ENCODE measurements at regions not wholly inside any gene's neighbourhood (a gene's known extent, or its start where the extent isn't known, plus 50 kb on each side); places are given as distances from the start of the nearest gene placed in this dataset.

- TF ChIP-seq POLR2A (IDR thresholded peaks at IDR 0.05) = no peak
- no peaks in the 10 kb centered on the region for H3K4me1 ChIP-seq
- intact Hi-C loops (cut with DNase I) = loop anchor here (10.0 kb wide), 2 partner anchors 243 to 273 kb away; no protein-coding TSS in a partner anchor
- no peak for DNase-seq
- WGBS (ENCODE audit: insufficient coverage, low coverage, low lambda C conversion rate, missing lambda C conversion rate) = 79% methylated on average over 5 of the region's 9 CpGs
- no peaks in the 10 kb centered on the region for H3K36me3 ChIP-seq
- H3K9me3 ChIP-seq = no peaks in the 10 kb centered on the region
- no peak for ATAC-seq
- no peaks in the 10 kb centered on the region for H3K27me3 ChIP-seq
- no peak overlapping the region for H3K4me3 ChIP-seq
- H3K27ac ChIP-seq = no peak overlapping the region
These were observed 121.8 kb upstream of the SLC1A4 start for GRCh38 chr2:64867253-64867996.

GRCh38 chr2:64869126-64869525, 120.1 kb upstream of the SLC1A4 start:
- DNase-seq = no peak
- no peak for ATAC-seq
- TF ChIP-seq POLR2A (IDR thresholded peaks at IDR 0.05) (no peak), CTCF (IDR thresholded peaks at IDR 0.05) (no peak)
- H3K36me3 ChIP-seq = no peaks in the 10 kb centered on the region
- no peak overlapping the region for H3K27ac ChIP-seq
- no peak overlapping the region for H3K4me3 ChIP-seq
- intact Hi-C loops (cut with DNase I) = loop anchor here (10.0 kb wide), 2 partner anchors 244 to 274 kb away; no protein-coding TSS in a partner anchor
- no peaks in the 10 kb centered on the region for H3K4me1 ChIP-seq
- WGBS (ENCODE audit: insufficient coverage, low coverage, low lambda C conversion rate, missing lambda C conversion rate) = 92% methylated on average over 7 of the region's 10 CpGs
- no peaks in the 10 kb centered on the region for H3K27me3 ChIP-seq
- no peaks in the 10 kb centered on the region for H3K9me3 ChIP-seq

- intact Hi-C loops (cut with DNase I) = loop anchor here in 1 of 2 donors (10.0 kb wide), 1 partner anchor 359 kb away; no protein-coding TSS in a partner anchor
- DNase-seq (peak; percentile 82 to 85 (median 82)), ATAC-seq (peak; percentile 96 to 99 (median 98))
- H3K27me3 ChIP-seq = no peaks in the 10 kb centered on the region
- no peak overlapping the region for H3K4me3 ChIP-seq
- no peaks in the 10 kb centered on the region for H3K9me3 ChIP-seq
- H3K27ac ChIP-seq = no peak overlapping the region
- WGBS (ENCODE audit: insufficient coverage, low coverage, low lambda C conversion rate, missing lambda C conversion rate) = 0% methylated on average over 4 of the region's 14 CpGs
- H3K36me3 ChIP-seq = no peaks in the 10 kb centered on the region
- no peaks in the 10 kb centered on the region for H3K4me1 ChIP-seq
- TF ChIP-seq CTCF (IDR thresholded peaks at IDR 0.05) = peak; percentile 95 to 96 (median 95)
- no peak for TF ChIP-seq POLR2A (IDR thresholded peaks at IDR 0.05)
These were observed 115.7 kb upstream of the SLC1A4 start for GRCh38 chr2:64873472-64873924.

GRCh38 chr2:64874593-64874992, 114.6 kb upstream of the SLC1A4 start:
- ATAC-seq (no peak), DNase-seq (no peak)
- intact Hi-C loops (cut with DNase I) = loop anchor here in 1 of 2 donors (10.0 kb wide), 1 partner anchor 360 kb away; no protein-coding TSS in a partner anchor
- no peaks in the 10 kb centered on the region for H3K36me3 ChIP-seq
- no peak overlapping the region for H3K27ac ChIP-seq
- H3K27me3 ChIP-seq = no peaks in the 10 kb centered on the region
- 100% methylated on average over 1 of the region's 1 CpG for WGBS (ENCODE audit: insufficient coverage, low coverage, low lambda C conversion rate, missing lambda C conversion rate)
- no peaks in the 10 kb centered on the region for H3K4me1 ChIP-seq
- TF ChIP-seq POLR2A (IDR thresholded peaks at IDR 0.05) (no peak), CTCF (IDR thresholded peaks at IDR 0.05) (no peak)
- H3K9me3 ChIP-seq = no peaks in the 10 kb centered on the region
- no peak overlapping the region for H3K4me3 ChIP-seq

- no peak for TF ChIP-seq CTCF (IDR thresholded peaks at IDR 0.05)
- TF ChIP-seq POLR2A (IDR thresholded peaks at IDR 0.05) = no peak
- DNase-seq (no peak), ATAC-seq (no peak)
- Histone ChIP-seq H3K4me1 (no peaks in the 10 kb centered on the region), H3K9me3 (no peaks in the 10 kb centered on the region), H3K36me3 (no peaks in the 10 kb centered on the region), H3K4me3 (no peak overlapping the region), H3K27me3 (no peaks in the 10 kb centered on the region), H3K27ac (no peak overlapping the region)
- intact Hi-C loops (cut with DNase I) = loop anchor here in 1 of 2 donors (10.0 kb wide), 1 partner anchor 361 kb away; no protein-coding TSS in a partner anchor
- 62% methylated on average over 2 of the region's 2 CpGs for WGBS (ENCODE audit: insufficient coverage, low coverage, low lambda C conversion rate, missing lambda C conversion rate)
These were observed 113.8 kb upstream of the SLC1A4 start for GRCh38 chr2:64875368-64875767.

Measured in right lobe of liver (tissue), 6 donors.